ENCODE measurements at regions not wholly inside any gene's neighbourhood (a gene's known extent, or its start where the extent isn't known, plus 50 kb on each side); places are given as distances from the start of the nearest gene placed in this dataset.

- no peak for TF ChIP-seq CTCF (IDR thresholded peaks at IDR 0.05)
These were observed 291.2 kb downstream of the IRX1 start for GRCh38 chr5:3886524-3887451.

- no peak for TF ChIP-seq CTCF (IDR thresholded peaks at IDR 0.05)
These were observed 292.7 kb downstream of the IRX1 start for GRCh38 chr5:3888310-3888709.

- no peak for TF ChIP-seq CTCF (IDR thresholded peaks at IDR 0.05)
These were observed 293.9 kb downstream of the IRX1 start for GRCh38 chr5:3889412-3890142.

GRCh38 chr5:3891113-3891512, 295.5 kb downstream of the IRX1 start:
- TF ChIP-seq CTCF (IDR thresholded peaks at IDR 0.05), result no peak

- TF ChIP-seq CTCF (IDR thresholded peaks at IDR 0.05), result no peak
These were observed 297.9 kb downstream of the IRX1 start for GRCh38 chr5:3893527-3893926.

GRCh38 chr5:3893975-3894374, 298.3 kb downstream of the IRX1 start:
- TF ChIP-seq CTCF (IDR thresholded peaks at IDR 0.05), result no peak

GRCh38 chr5:3896098-3896497, 300.5 kb downstream of the IRX1 start:
- TF ChIP-seq CTCF (IDR thresholded peaks at IDR 0.05), result no peak

Measured in LNCAP (cell line).